Heart left ventricle (tissue), 13 donors: ENCODE measurements at regions not wholly inside any gene's neighbourhood (a gene's known extent, or its start where the extent isn't known, plus 50 kb on each side); places are given as distances from the start of the nearest gene placed in this dataset.

Experiments
- POLR2A ChIP-seq, 2 donors: fragments of 450-650 bp; IDR thresholded peaks; one replicate each; pipeline ENCODE4 v1.6.1; 2017; ENCODE audit warnings: antibody characterized with exemption in 2 of 2, mild to moderate bottlenecking in 2 of 2, moderate library complexity in 2 of 2
- TF ChIP-seq, protein P1 (sequence below), 12 donors: fragments of 200-600 bp; sonication (generic) in 4 of 12; IDR thresholded peaks; one replicate each; pipeline versions ENCODE4 v1.5.0 to v1.8.0; 2018 to 2022; ENCODE audit warnings: antibody characterized with exemption in 12 of 12, mild to moderate bottlenecking in 5 of 12
- donor health status: ischemic (EF 13 %, LVEDD 7.1; RV severe dilation, severe dysfunction).
- donor health status: DM: no; HTN: yes; CAD: no.
- donor health status: DM: no; HTN: no; CAD: no.
- donor health status: ischemic (EF 25% LVEDD 6.9; RV normal size, moderate dysfunction).
- donor health status: ischemic (EF 25% LVEDD 5.7; RV mildly dilated, moderate dysfunction).
- donor health status: ischemic (EF 35%, LVEDD 5.7; RV mildly dilated, moderate dysfunction).
- donor health status: nonischemic (EF 11% LVEDD 7.7; RV severe dilation, severe dysfunction).
- donor health status: DM: yes; HTN: yes; CAD: no.
- donor health status: PGD.
- donor health status: ischemic (EF 29% LVEDD 5.4; RV normal size, mild dysfunction).
- donor health status: nonischemic (EF 23%, LVEDD 6.1; RV moderate dilation, normal function).

DNA sequence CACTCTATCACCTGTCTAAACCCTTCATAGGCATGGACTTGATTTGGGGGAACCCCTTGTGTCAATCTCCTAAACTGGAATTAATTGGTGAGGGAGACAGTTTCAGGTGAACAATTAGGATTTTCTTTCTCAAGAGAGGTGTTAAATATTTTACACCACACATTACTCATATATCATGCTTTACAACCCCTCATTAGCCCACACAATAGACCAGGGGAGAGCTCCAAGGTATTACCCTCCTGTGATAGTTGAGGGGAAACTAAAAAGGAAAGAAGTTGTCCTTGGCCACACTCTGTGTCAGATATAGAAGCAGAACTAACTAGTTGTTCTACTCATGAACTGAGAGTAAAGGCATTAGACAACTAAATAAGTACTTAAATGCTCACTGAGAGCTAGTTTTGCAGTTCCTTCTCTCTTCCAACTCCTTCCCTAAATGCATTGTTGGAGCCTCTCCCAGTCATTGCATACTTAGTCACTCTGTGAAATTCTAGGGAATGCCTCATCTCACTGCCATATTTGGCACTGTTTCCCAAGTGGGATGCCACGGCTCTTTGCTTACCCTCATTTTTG, 183.7 kb upstream of the CEP162 start:
- TF ChIP-seq, protein P1, sequence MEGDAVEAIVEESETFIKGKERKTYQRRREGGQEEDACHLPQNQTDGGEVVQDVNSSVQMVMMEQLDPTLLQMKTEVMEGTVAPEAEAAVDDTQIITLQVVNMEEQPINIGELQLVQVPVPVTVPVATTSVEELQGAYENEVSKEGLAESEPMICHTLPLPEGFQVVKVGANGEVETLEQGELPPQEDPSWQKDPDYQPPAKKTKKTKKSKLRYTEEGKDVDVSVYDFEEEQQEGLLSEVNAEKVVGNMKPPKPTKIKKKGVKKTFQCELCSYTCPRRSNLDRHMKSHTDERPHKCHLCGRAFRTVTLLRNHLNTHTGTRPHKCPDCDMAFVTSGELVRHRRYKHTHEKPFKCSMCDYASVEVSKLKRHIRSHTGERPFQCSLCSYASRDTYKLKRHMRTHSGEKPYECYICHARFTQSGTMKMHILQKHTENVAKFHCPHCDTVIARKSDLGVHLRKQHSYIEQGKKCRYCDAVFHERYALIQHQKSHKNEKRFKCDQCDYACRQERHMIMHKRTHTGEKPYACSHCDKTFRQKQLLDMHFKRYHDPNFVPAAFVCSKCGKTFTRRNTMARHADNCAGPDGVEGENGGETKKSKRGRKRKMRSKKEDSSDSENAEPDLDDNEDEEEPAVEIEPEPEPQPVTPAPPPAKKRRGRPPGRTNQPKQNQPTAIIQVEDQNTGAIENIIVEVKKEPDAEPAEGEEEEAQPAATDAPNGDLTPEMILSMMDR (IDR thresholded peaks at IDR 0.05): no peak
- no peak for TF ChIP-seq POLR2A (IDR thresholded peaks at IDR 0.05)
